PC-9 (cell line): ENCODE measurements at regions not wholly inside any gene's neighbourhood (a gene's known extent, or its start where the extent isn't known, plus 50 kb on each side); places are given as distances from the start of the nearest gene placed in this dataset.

ENCODE experiments used
- EZH2 ChIP-seq: fragments of 200-600 bp; sonication (generic); IDR thresholded peaks from 2 replicates; pipeline ENCODE4 v1.8.0; 2017; ENCODE audit warnings: antibody characterized with exemption, low read depth
- TF ChIP-seq, protein P1 (sequence below): fragments of 200-600 bp; sonication (generic); conservative IDR thresholded peaks from 2 replicates; pipeline ENCODE4 v1.6.1; 2017; ENCODE audit warnings: mixed run types, antibody characterized with exemption, mild to moderate bottlenecking, moderate library complexity

- TF ChIP-seq, protein P1, sequence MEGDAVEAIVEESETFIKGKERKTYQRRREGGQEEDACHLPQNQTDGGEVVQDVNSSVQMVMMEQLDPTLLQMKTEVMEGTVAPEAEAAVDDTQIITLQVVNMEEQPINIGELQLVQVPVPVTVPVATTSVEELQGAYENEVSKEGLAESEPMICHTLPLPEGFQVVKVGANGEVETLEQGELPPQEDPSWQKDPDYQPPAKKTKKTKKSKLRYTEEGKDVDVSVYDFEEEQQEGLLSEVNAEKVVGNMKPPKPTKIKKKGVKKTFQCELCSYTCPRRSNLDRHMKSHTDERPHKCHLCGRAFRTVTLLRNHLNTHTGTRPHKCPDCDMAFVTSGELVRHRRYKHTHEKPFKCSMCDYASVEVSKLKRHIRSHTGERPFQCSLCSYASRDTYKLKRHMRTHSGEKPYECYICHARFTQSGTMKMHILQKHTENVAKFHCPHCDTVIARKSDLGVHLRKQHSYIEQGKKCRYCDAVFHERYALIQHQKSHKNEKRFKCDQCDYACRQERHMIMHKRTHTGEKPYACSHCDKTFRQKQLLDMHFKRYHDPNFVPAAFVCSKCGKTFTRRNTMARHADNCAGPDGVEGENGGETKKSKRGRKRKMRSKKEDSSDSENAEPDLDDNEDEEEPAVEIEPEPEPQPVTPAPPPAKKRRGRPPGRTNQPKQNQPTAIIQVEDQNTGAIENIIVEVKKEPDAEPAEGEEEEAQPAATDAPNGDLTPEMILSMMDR = no peak
- no peak for TF ChIP-seq EZH2
These were observed 173.0 kb upstream of the PCDH18 start for GRCh38 chr4:137705171-137705783.
